Suprapubic skin (tissue), 4 donors: ENCODE measurements at regions not wholly inside any gene's neighbourhood (a gene's known extent, or its start where the extent isn't known, plus 50 kb on each side); places are given as distances from the start of the nearest gene placed in this dataset.
"Not testable (repeated sequence)": the region's sequence is repeated elsewhere in the genome, so short reads cannot be mapped to it uniquely, and the experiment has no call there.

Source experiments
- DNase-seq, 2 donors: peaks; one replicate each; pipeline ENCODE4 v3.0.0-alpha.2; 2019; ENCODE audit warnings: low spot score in 2 of 2
- H3K27ac ChIP-seq: fragments of 200-600 bp; sonication (generic); one replicate; pipeline ENCODE4 v1.5.1; 2019
- H3K27me3 ChIP-seq: fragments of 200-600 bp; sonication (generic); one replicate; pipeline ENCODE4 v1.5.1; 2019
- H3K36me3 ChIP-seq: fragments of 200-600 bp; sonication (generic); one replicate; pipeline ENCODE4 v1.5.1; 2019
- H3K4me1 ChIP-seq: fragments of 200-600 bp; sonication (generic); one replicate; pipeline ENCODE4 v1.5.1; 2019
- H3K4me3 ChIP-seq: fragments of 200-600 bp; sonication (generic); one replicate; pipeline ENCODE4 v1.5.1; 2019; ENCODE audit warnings: mild to moderate bottlenecking
- H3K9me3 ChIP-seq: fragments of 200-600 bp; sonication (generic); one replicate; pipeline ENCODE4 v1.5.1; 2019
- EP300 ChIP-seq: sonication (generic); formaldehyde crosslinking; IDR thresholded peaks from one replicate; pipeline ENCODE4 v1.6.1; 2017; ENCODE audit warnings: antibody characterized with exemption
- POLR2A ChIP-seq, 2 donors: fragments of 450-650 bp; IDR thresholded peaks; one replicate each; pipeline ENCODE4 v1.6.1; 2017; ENCODE audit warnings: antibody characterized with exemption in 2 of 2, mild to moderate bottlenecking in 2 of 2, moderate library complexity in 2 of 2
- POLR2AphosphoS5 ChIP-seq, 3 donors: sonication (generic); formaldehyde crosslinking; IDR thresholded peaks; one replicate each; pipeline ENCODE4 v1.6.1; 2017; ENCODE audit warnings: antibody characterized with exemption in 3 of 3
- WGBS: methylation state at CpG from one replicate; pipeline ENCODE4 v1.1.5; 2018; 5-methylcytosine and 5-hydroxymethylcytosine counted together
- TF ChIP-seq, protein P1 (sequence below), 2 donors: fragments of 200-600 bp in 1 of 2; fragments of 450-650 bp in 1 of 2; sonication (generic) in 1 of 2; IDR thresholded peaks; one replicate each; pipeline ENCODE4 v1.5.1; 2016 to 2019; ENCODE audit warnings: antibody characterized with exemption in 2 of 2, mild to moderate bottlenecking in 1 of 2, moderate library complexity in 1 of 2

- Histone ChIP-seq H3K9me3 (no peaks in the 10 kb centered on the region), H3K36me3 (no peaks in the 10 kb centered on the region), H3K4me1 (no peaks in the 10 kb centered on the region), H3K27ac (no peak overlapping the region), H3K4me3 (no peak overlapping the region), H3K27me3 (no peaks in the 10 kb centered on the region)
- no peak for TF ChIP-seq POLR2AphosphoS5 (IDR thresholded peaks at IDR 0.05)
- TF ChIP-seq, protein P1, sequence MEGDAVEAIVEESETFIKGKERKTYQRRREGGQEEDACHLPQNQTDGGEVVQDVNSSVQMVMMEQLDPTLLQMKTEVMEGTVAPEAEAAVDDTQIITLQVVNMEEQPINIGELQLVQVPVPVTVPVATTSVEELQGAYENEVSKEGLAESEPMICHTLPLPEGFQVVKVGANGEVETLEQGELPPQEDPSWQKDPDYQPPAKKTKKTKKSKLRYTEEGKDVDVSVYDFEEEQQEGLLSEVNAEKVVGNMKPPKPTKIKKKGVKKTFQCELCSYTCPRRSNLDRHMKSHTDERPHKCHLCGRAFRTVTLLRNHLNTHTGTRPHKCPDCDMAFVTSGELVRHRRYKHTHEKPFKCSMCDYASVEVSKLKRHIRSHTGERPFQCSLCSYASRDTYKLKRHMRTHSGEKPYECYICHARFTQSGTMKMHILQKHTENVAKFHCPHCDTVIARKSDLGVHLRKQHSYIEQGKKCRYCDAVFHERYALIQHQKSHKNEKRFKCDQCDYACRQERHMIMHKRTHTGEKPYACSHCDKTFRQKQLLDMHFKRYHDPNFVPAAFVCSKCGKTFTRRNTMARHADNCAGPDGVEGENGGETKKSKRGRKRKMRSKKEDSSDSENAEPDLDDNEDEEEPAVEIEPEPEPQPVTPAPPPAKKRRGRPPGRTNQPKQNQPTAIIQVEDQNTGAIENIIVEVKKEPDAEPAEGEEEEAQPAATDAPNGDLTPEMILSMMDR (IDR thresholded peaks at IDR 0.05) = no peak
- no peak for TF ChIP-seq EP300
- no peak for TF ChIP-seq POLR2A (IDR thresholded peaks at IDR 0.05)
- DNase-seq = no peak
- WGBS = 63% methylated on average over 3 of the region's 3 CpGs
Observed at GRCh38 chr5:51802551-51803184, 419.4 kb downstream of the ISL1 start.

DNA sequence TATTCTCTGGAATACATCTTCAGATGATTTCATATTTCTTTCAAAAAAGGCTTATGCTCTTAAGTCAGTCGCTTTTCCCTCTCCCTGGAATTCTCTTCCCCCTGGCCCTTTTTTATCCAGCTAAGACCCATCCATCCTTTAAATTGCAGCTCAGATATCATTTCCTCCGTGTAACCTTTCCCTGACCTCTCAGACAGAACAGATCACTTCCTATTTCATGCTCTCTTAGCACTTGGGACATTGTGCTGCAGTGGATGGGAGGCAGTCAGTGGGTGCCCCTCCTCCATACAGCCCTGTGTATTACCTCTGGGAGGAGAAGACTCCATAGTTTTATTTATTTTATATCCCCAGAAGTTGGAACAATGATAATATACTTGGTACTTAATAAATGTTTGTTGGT is 423.4 kb downstream of the ISL1 start:
- no peaks in the 10 kb centered on the region for H3K27me3 ChIP-seq
- TF ChIP-seq EP300 = no peak
- TF ChIP-seq, protein P1 (IDR thresholded peaks at IDR 0.05) = no peak
- no peak for TF ChIP-seq POLR2A (IDR thresholded peaks at IDR 0.05)
- TF ChIP-seq POLR2AphosphoS5 (IDR thresholded peaks at IDR 0.05) = no peak
- H3K27ac ChIP-seq = no peak overlapping the region
- no peaks in the 10 kb centered on the region for H3K9me3 ChIP-seq
- H3K4me3 ChIP-seq = no peak overlapping the region
- no peak for DNase-seq
- no peaks in the 10 kb centered on the region for H3K36me3 ChIP-seq
- WGBS = 47% methylated on average over 2 of the region's 2 CpGs
- H3K4me1 ChIP-seq = peaks cover 5% of the 10 kb centered on the region

DNA sequence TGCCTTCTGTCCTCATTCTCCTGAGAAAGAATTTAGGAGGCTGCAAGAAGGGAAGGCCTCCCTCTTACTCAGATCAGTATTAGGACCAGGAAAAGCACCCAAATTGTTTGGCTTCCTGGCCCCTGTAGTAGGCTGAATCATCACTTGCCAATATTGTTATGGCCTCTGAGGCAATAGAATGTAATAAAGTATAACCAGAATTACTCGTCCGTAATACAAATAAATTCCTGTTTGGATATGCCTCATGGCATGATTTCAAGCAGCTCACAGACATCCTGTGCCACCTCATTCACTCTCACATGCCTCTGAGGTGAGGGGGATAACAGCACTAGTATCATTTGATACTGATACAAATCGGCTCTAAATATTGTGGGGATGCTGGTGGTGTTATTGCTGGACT is 427.3 kb downstream of the ISL1 start:
- no peak for DNase-seq
- no peaks in the 10 kb centered on the region for H3K36me3 ChIP-seq
- H3K9me3 ChIP-seq = no peaks in the 10 kb centered on the region
- 25% methylated on average over 3 of the region's 3 CpGs for WGBS
- H3K27me3 ChIP-seq = no peaks in the 10 kb centered on the region
- no peak overlapping the region for H3K4me3 ChIP-seq
- TF ChIP-seq, protein P1 (IDR thresholded peaks at IDR 0.05) = no peak
- no peak for TF ChIP-seq POLR2A (IDR thresholded peaks at IDR 0.05)
- H3K4me1 ChIP-seq = peaks cover 5% of the 10 kb centered on the region
- no peak overlapping the region for H3K27ac ChIP-seq

DNA sequence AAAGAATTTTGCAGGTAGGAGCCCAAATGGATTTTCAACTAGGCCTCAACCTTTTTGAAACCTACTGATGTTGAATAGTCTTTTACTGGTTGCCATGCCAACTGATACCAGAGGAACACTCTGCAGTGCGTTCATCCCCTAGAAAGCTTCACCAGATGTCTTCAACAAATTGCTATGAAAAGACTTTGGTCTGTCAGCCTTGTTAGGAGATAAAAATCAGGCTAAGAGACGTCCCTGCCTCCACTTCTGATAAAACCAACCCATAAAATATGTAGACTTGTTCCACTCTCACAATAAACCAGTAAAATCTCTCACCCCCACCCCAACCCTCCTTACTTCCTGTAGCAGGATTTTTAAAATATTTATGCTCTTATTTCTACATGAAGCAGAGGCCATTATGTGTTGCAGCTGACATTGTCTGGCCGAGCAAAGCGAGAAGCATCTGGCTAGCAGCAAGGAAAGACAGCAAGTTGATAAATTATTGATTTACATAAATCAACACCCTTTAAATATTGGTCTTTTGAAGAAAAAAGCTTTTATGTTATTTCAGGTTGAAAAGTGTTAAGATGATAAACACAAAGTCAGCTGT is 428.7 kb downstream of the ISL1 start:
- Histone ChIP-seq H3K27ac (no peak overlapping the region), H3K27me3 (no peaks in the 10 kb centered on the region), H3K4me3 (no peak overlapping the region), H3K36me3 (no peaks in the 10 kb centered on the region), H3K9me3 (no peaks in the 10 kb centered on the region), H3K4me1 (peaks cover 5% of the 10 kb centered on the region)
- 73% methylated on average over 4 of the region's 4 CpGs for WGBS
- no peak for DNase-seq
- TF ChIP-seq EP300 (no peak), POLR2AphosphoS5 (IDR thresholded peaks at IDR 0.05) (no peak), POLR2A (IDR thresholded peaks at IDR 0.05) (no peak)
- TF ChIP-seq, protein P1 (IDR thresholded peaks at IDR 0.05) = no peak

- H3K27ac ChIP-seq, H3K4me3 ChIP-seq, H3K4me1 ChIP-seq, H3K36me3 ChIP-seq, DNase-seq, H3K9me3 ChIP-seq, H3K27me3 ChIP-seq: not testable (repeated sequence)
- WGBS = 79% methylated on average over 3 of the region's 3 CpGs
Observed at GRCh38 chr5:51814817-51815216, 431.6 kb downstream of the ISL1 start.

GRCh38 chr5:51816427-51816826 is 433.2 kb downstream of the ISL1 start:
- Histone ChIP-seq H3K4me3 (no peak overlapping the region), H3K4me1 (no peaks in the 10 kb centered on the region), H3K9me3 (no peaks in the 10 kb centered on the region), H3K36me3 (no peaks in the 10 kb centered on the region), H3K27me3 (no peaks in the 10 kb centered on the region), H3K27ac (no peak overlapping the region)
- WGBS = 39% methylated on average over 2 of the region's 2 CpGs
- DNase-seq = no peak
- TF ChIP-seq POLR2AphosphoS5 (IDR thresholded peaks at IDR 0.05) (no peak), EP300 (no peak), POLR2A (IDR thresholded peaks at IDR 0.05) (no peak)
- TF ChIP-seq, protein P1 (IDR thresholded peaks at IDR 0.05) = no peak
